Renal cortex interstitium (tissue), 11 donors: ENCODE measurements at regions not wholly inside any gene's neighbourhood (a gene's known extent, or its start where the extent isn't known, plus 50 kb on each side); places are given as distances from the start of the nearest gene placed in this dataset.

Experiments
- DNase-seq, 11 donors: peaks; one replicate each; pipeline ENCODE4 v3.0.0-alpha.2; 2013; ENCODE audit warnings: low read depth in 9 of 11, low spot score in 4 of 11; ENCODE audit errors: extremely low read depth in 1 of 11

DNA sequence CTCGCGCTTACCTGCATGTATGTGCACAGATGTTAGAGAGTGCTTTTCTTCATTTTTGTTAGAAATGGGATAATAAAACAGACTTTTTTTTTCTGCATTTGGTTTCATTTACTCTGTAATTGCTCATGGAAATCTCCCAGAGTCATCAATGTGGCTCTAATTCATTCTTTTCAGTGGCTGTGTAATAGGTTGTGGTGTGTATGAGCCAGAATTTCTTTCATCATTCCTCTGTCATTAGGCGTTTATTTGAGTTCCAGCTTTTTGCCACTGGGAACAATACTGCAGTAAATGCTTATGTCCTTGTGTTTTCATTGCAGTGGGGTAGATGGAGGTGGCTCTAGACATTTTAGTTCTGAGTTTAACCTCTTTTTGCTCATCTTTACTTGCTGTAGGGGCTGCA lies 118.9 kb downstream of the NXNL2 start:
- DNase-seq = no peak

DNA sequence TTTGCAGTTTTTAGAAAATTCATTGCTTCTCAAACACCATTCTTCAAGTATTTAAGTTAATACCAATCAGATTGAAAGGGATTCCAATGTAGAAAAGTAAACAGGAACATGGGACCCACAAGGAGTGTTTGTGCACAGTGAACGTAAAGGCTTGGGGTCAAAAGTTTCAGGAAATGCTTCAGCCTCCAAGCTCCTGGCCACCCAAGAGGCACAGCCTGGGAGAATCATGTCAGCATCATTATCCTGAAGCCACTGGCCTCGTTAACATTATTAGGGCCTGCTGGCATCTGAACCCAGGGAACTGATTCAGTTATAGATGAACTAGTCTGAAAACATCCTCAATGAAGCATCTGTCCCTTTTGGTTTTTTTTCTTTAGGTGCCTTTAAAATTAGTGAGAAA lies 122.9 kb downstream of the NXNL2 start:
- DNase-seq = peak in 3 of 11 donors; percentile 14 to 25 (median 21)

GRCh38 chr9:88658311-88658822 lies 123.4 kb downstream of the NXNL2 start:
- DNase-seq = peak in 6 of 11 donors; percentile 31 to 57 (median 37)

DNA sequence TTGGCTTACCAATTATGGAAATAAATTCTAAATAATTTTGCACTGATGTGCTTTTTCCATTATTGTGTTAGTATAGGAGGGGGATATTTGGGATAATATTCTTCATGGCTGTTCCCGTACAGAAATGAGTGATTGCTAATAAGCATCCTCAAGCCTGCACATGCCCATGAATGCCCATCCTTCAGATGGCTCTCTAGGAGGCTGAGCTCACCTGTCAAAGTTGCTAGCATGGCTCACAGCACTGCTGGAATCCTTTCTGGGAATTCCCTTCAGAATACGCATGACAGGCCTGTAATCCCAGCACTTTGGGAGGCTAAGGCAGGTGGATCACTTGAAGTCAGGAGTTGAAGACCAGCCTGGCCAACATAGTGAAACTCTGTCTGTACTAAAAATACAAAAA lies 124.1 kb downstream of the NXNL2 start:
- no peak for DNase-seq

GRCh38 chr9:88660611-88661010 lies 125.6 kb downstream of the NXNL2 start:
- DNase-seq = no peak

DNA sequence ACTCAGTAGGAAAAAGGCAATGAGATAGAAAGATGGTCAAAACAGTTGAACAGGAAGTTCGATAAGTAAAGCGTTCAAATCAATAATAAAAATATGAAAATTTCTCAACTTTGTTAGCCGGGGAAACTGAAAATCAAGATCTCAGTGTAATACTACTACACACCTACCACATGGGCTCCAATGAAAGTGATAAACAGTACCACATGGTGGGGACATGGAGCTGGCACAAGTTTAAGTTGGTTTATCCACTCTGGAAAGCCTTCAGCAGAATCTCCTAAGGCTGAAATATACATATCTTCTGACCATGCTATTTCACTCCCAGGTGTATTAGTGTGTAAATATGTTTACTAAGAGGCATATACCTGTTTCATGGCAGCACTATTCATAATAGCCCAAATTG lies 126.8 kb downstream of the NXNL2 start:
- DNase-seq = no peak

- DNase-seq = no peak
Observed at GRCh38 chr9:88663771-88664419, 128.9 kb downstream of the NXNL2 start.

- DNase-seq = no peak
Observed at GRCh38 chr9:88664773-88665172, 129.8 kb downstream of the NXNL2 start.

GRCh38 chr9:88672874-88673689 lies 138.1 kb downstream of the NXNL2 start:
- DNase-seq = no peak

DNA sequence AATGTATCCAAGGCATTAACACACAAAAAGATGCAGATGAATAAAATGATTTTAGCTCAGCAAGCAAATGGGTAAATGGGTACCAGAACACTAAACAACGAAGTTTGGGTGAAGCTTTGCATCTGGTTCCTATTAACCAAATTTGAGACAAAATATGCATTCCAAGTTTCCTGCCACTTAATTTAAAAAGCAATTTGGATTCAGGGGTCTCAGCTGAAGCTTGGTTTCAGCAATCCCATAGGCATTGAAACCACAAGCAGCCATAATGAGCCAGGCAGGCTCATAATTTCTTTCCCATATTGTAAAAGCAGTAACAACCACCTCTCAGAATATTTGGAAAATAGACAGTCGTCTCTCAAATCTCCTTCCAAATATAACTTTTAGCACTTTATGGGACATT lies 138.9 kb downstream of the NXNL2 start:
- DNase-seq = no peak

- DNase-seq = no peak
Observed at GRCh38 chr9:88676644-88677043, 141.7 kb downstream of the NXNL2 start.

GRCh38 chr9:88678008-88678407 lies 143.0 kb downstream of the NXNL2 start:
- no peak for DNase-seq

- DNase-seq = no peak
Observed at GRCh38 chr9:88678431-88678830, 143.5 kb downstream of the NXNL2 start.

DNA sequence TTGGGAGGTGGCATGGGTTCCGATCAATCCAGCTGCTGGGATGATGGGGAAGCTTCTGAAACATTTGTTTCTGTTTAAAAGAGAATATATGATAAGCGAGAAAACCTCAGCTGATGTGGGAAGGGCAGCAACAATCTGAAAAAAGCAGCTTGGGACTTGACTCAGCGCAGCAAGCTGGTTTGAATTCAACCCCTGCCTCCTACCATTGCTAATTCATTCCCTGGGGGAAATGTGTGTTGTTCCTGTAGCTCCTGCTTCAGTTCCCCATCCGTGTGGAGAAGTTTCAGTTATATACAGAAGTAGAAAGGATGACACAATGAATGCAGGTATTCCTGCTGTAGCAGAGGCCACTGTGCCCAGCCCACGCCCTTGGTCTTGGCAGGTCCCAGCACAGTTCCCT lies 145.1 kb downstream of the NXNL2 start:
- DNase-seq = no peak

DNA sequence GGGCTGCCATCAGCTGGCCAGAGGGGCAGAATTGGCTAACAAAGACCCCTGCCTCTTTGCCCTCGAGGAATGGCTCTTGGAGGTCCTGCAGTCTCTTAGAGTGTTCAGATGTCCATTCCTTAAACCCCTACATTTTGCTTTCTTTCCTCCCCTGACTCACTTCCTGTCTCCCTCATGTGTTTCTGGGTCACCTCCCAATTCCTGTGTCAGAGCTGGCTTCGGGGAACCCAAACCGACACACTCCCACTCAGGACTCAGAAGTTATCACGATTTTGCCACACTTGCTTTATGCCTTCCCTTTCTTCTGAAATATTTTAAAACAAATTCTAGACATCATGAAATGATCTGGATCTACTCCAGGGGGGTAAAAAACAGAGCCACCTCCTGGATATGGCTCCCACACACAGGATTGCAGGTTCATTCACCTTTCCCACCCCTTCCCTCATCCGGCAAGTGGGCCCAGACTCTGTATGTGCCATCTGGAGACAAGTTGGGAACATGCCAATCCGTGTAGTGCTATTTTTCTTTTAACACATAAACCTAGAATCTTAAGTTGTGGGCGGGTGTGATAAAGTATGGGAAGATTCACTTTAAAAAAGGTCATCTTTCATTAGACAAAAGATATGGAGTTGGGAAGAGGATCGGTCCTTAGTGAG lies 145.7 kb downstream of the NXNL2 start:
- no peak for DNase-seq

- DNase-seq = no peak
Observed at GRCh38 chr9:88681434-88681833, 146.5 kb downstream of the NXNL2 start.

GRCh38 chr9:88682431-88682831 lies 147.5 kb downstream of the NXNL2 start:
- peak in 3 of 11 donors; percentile 44 to 65 (median 65) for DNase-seq

- no peak for DNase-seq
Observed at GRCh38 chr9:88684046-88684445, 149.1 kb downstream of the NXNL2 start.

- no peak for DNase-seq
Observed at GRCh38 chr9:88684845-88685244, 149.9 kb downstream of the NXNL2 start.

- DNase-seq = no peak
Observed at GRCh38 chr9:88685966-88686365, 151.0 kb downstream of the NXNL2 start.
